IMR-90 (cell line): ENCODE measurements at regions not wholly inside any gene's neighbourhood (a gene's known extent, or its start where the extent isn't known, plus 50 kb on each side); places are given as distances from the start of the nearest gene placed in this dataset.

Source experiments
- ATAC-seq: fragments of 200-7000 bp; cut with Tn5 transposase; 2 replicates; pipeline ENCODE4 v1.9.1; 2020; ENCODE audit warnings: low read depth, mild to moderate bottlenecking, moderate library complexity
- BruUV-seq: library from RNA; stranded (reverse); fragments of 400-500 nt; replicated peaks from 2 replicates; lab custom pipeline; 2021; lab: Mats Ljungman, UMichigan
- CTCF ChIA-PET: fragments of 300-600 bp; formaldehyde crosslinking; extraction: SDS; loops from one replicate; lab custom pipeline; 2021; ENCODE audit warnings: antibody characterized with exemption; lab: Yijun Ruan, JAX
- POLR2A ChIA-PET: fragments of 300-600 bp; sonication (Branson Sonifier 250); formaldehyde crosslinking; loops from one replicate; lab custom pipeline; 2022; ENCODE audit warnings: antibody characterized with exemption; ENCODE audit not compliant: unreplicated experiment; lab: Charles Lee
- DNase-seq: peaks from one replicate; pipeline ENCODE4 v3.0.0; 2013
- H2AFZ ChIP-seq: replicated peaks from 2 replicates; pipeline ENCODE3; 2013; ENCODE audit warnings: low read length, mild to moderate bottlenecking; ENCODE audit not compliant: poor library complexity
- H2AK5ac ChIP-seq: 2 replicates; pipeline ENCODE4 v1.6.1; 2013; ENCODE audit warnings: low read depth, low read length, inconsistent platforms
- H2AK9ac ChIP-seq: replicated peaks from 2 replicates; pipeline ENCODE3; 2013; ENCODE audit warnings: mild to moderate bottlenecking, low read depth, low read length, moderate library complexity; ENCODE audit not compliant: poor library complexity
- H2BK120ac ChIP-seq: 2 replicates; pipeline ENCODE4 v1.6.1; 2013; ENCODE audit warnings: low read depth, low read length, inconsistent platforms
- H2BK15ac ChIP-seq: 3 replicates; pipeline ENCODE4 v1.6.1; 2013; ENCODE audit warnings: low read depth, low read length, inconsistent platforms
- H2BK20ac ChIP-seq: 2 replicates; pipeline ENCODE4 v1.6.1; 2013; ENCODE audit warnings: low read depth, mild to moderate bottlenecking, inconsistent platforms, low read length, moderate library complexity
- H2BK5ac ChIP-seq: 2 replicates; pipeline ENCODE4 v1.6.1; 2013; ENCODE audit warnings: mild to moderate bottlenecking, low read depth, low read length, inconsistent platforms; ENCODE audit not compliant: poor library complexity, severe bottlenecking
- H3K14ac ChIP-seq: replicated peaks from 2 replicates; pipeline ENCODE4 v1.6.1; 2013; ENCODE audit warnings: low read depth, low read length, inconsistent platforms
- H3K18ac ChIP-seq: 2 replicates; pipeline ENCODE4 v1.6.1; 2013; ENCODE audit warnings: low read depth, low read length, control low read depth
- H3K23ac ChIP-seq: 2 replicates; pipeline ENCODE4 v1.6.1; 2013; ENCODE audit warnings: low read depth, low read length, inconsistent platforms
- H3K27ac ChIP-seq: 2 replicates; pipeline ENCODE4 v1.5.1; 2013; ENCODE audit warnings: mild to moderate bottlenecking, control low read depth, low read length; ENCODE audit not compliant: insufficient read depth
- H3K27me3 ChIP-seq: 2 replicates; pipeline ENCODE4 v1.6.1; 2013; ENCODE audit warnings: low read length; ENCODE audit not compliant: control insufficient read depth, insufficient read depth
- H3K36me3 ChIP-seq: 2 replicates; pipeline ENCODE4 v1.6.1; 2013; ENCODE audit warnings: low read length, mixed read lengths; ENCODE audit not compliant: control insufficient read depth, insufficient read depth
- H3K4ac ChIP-seq: 2 replicates; pipeline ENCODE4 v1.6.1; 2013; ENCODE audit warnings: low read depth, low read length, inconsistent platforms
- H3K4me1 ChIP-seq: 2 replicates; pipeline ENCODE4 v1.6.1; 2013; ENCODE audit warnings: low read length, mixed read lengths; ENCODE audit not compliant: control insufficient read depth, insufficient read depth
- H3K4me2 ChIP-seq: 2 replicates; pipeline ENCODE4 v1.6.1; 2013; ENCODE audit warnings: low read depth, mild to moderate bottlenecking, control low read depth, low read length, moderate library complexity
- H3K4me3 ChIP-seq: 2 replicates; pipeline ENCODE4 v1.5.1; 2013; ENCODE audit warnings: low read depth, mild to moderate bottlenecking, control low read depth, low read length, moderate library complexity; ENCODE audit not compliant: insufficient read depth
- H3K56ac ChIP-seq: 2 replicates; pipeline ENCODE4 v1.6.1; 2013; ENCODE audit warnings: low read length, inconsistent platforms; ENCODE audit not compliant: insufficient read depth; ENCODE audit errors: extremely low read depth
- H3K79me1 ChIP-seq, 2 experiments: 2 replicates each; pipeline ENCODE4 v1.6.1; 2013; ENCODE audit warnings: low read length in 2 of 2, inconsistent platforms in 1 of 2, low read depth in 1 of 2
- H3K9ac ChIP-seq: 2 replicates; pipeline ENCODE4 v1.6.1; 2013; ENCODE audit warnings: low read depth, low read length, control low read depth
- H3K9me1 ChIP-seq: 2 replicates; pipeline ENCODE4 v1.6.1; 2013; ENCODE audit warnings: low read length, inconsistent platforms; ENCODE audit not compliant: insufficient read depth
- H3K9me3 ChIP-seq: 2 replicates; pipeline ENCODE4 v1.6.1; 2013; ENCODE audit warnings: low read length; ENCODE audit not compliant: control insufficient read depth, insufficient read depth
- H4K20me1 ChIP-seq: 2 replicates; pipeline ENCODE4 v1.6.1; 2013; ENCODE audit warnings: low read length, inconsistent platforms; ENCODE audit not compliant: insufficient read depth
- H4K5ac ChIP-seq: 2 replicates; pipeline ENCODE4 v1.6.1; 2013; ENCODE audit warnings: mild to moderate bottlenecking, low read depth, low read length, control low read depth
- H4K8ac ChIP-seq, 2 experiments: 2 replicates each; pipeline ENCODE4 v1.6.1; 2013; ENCODE audit warnings: low read depth in 2 of 2, low read length in 2 of 2, control low read depth in 1 of 2, inconsistent platforms in 1 of 2
- H4K91ac ChIP-seq: 2 replicates; pipeline ENCODE4 v1.6.1; 2013; ENCODE audit warnings: low read depth, low read length, inconsistent platforms; ENCODE audit not compliant: insufficient read depth
- BHLHE40 ChIP-seq: fragments of 150-350 bp; IDR thresholded peaks from 2 replicates; pipeline ENCODE4 v1.6.1; 2016; ENCODE audit warnings: mild to moderate bottlenecking, low read depth, low read length
- CHD1 ChIP-seq: IDR thresholded peaks from 2 replicates; pipeline ENCODE4 v1.6.1; 2012; ENCODE audit warnings: low read depth, low read length, improper control_type of control experiment
- FOS ChIP-seq: fragments of 150-350 bp; IDR thresholded peaks from 2 replicates; pipeline ENCODE4 v1.6.1; 2016; ENCODE audit warnings: low read depth, low read length
- MAFK ChIP-seq: IDR thresholded peaks from 2 replicates; pipeline ENCODE4 v1.6.1; 2012; ENCODE audit warnings: low read depth, low read length, improper control_type of control experiment
- POLR2A ChIP-seq: IDR thresholded peaks from 2 replicates; pipeline ENCODE4 v1.6.1; 2012; ENCODE audit warnings: mild to moderate bottlenecking, low read depth, low read length
- RAD21 ChIP-seq: IDR thresholded peaks from 2 replicates; pipeline ENCODE4 v1.6.1; 2012; ENCODE audit warnings: low read length, improper control_type of control experiment
- RCOR1 ChIP-seq: IDR thresholded peaks from 2 replicates; pipeline ENCODE4 v1.6.1; 2012; ENCODE audit warnings: mild to moderate bottlenecking, low read length, improper control_type of control experiment; ENCODE audit not compliant: insufficient replicate concordance
- SMC3 ChIP-seq: fragments of 150-350 bp; IDR thresholded peaks from 2 replicates; pipeline ENCODE4 v1.6.1; 2016; ENCODE audit warnings: low read depth, mild to moderate bottlenecking, antibody characterized with exemption, low read length, moderate library complexity
- WGBS, 2 experiments: methylation state at CpG; one replicate each; pipeline versions ENCODE4 v1.1.5 to v1.1.7; 2013; ENCODE audit warnings: missing lambda C conversion rate in 2 of 2; ENCODE audit not compliant: insufficient read length in 1 of 2; ENCODE audit errors: extremely low coverage in 2 of 2; 5-methylcytosine and 5-hydroxymethylcytosine counted together
- dilution Hi-C: fragments of 300-500 bp; cut with HindIII; formaldehyde crosslinking; loops from one replicate; pipeline ENCODE4 v1.14.3; 2018; ENCODE audit warnings: low sequenced_read_pairs; ENCODE audit not compliant: unreplicated experiment
- in situ Hi-C: fragments of 300-500 bp; cut with MboI; formaldehyde crosslinking; loops from 3 replicates; pipeline ENCODE4 v1.14.3; 2019; ENCODE audit warnings: low sequenced_read_pairs, inconsistent platforms, mixed read lengths
- intact Hi-C: fragments of 100-400 bp; cut with micrococcal nuclease; formaldehyde crosslinking; loops from 2 replicates; pipeline ENCODE4 v1.10.0; 2022
- TF ChIP-seq, protein P1 (sequence below): fragments of 150-350 bp; IDR thresholded peaks from 2 replicates; pipeline ENCODE4 v1.6.1; 2017; ENCODE audit warnings: mild to moderate bottlenecking, antibody characterized with exemption, low read length, low read depth
- TF ChIP-seq, protein P2 (sequence below): conservative IDR thresholded peaks from 2 replicates; pipeline ENCODE4 v1.5.1; 2012; ENCODE audit warnings: mild to moderate bottlenecking, low read depth, low read length, improper control_type of control experiment
- TF ChIP-seq, protein P3 (sequence below): fragments of 150-350 bp; IDR thresholded peaks from 2 replicates; pipeline ENCODE4 v1.6.1; 2016; ENCODE audit warnings: low read depth, mild to moderate bottlenecking, low read length, moderate library complexity, borderline replicate concordance

DNA sequence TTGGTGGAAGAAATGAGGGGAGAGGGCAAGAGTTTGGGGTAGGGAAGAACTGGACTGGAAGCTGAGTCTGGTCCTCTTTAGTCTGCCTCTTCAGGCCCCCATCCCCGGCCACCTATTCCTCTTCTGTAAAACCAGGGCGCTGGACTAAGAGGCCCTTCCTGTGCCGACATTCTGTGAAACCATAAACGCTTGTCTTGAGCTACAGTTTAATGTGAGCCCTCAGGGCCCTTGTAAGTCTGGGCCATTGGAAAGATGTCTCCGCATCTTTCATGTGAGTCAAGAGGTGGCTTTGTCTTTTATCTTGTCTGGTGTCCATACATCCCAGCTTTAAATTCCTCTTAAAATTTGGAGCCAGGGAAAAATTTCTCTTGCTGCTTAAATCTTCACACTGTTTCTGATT lies 90.6 kb downstream of the PLCE1 start:
- Histone ChIP-seq H3K9ac (no peak overlapping the region), H3K4me1 (peaks cover 5% of the 10 kb centered on the region), H3K9me3 (no peaks in the 10 kb centered on the region), H4K5ac (no peak overlapping the region), H2AK5ac (no peak overlapping the region), H4K8ac (no peak overlapping the region), H2AK9ac (no peak overlapping the region), H3K4me2 (no peak overlapping the region), H3K79me1 (no peaks in the 10 kb centered on the region), H3K4ac (no peak overlapping the region), H2BK20ac (no peak overlapping the region), H3K56ac (no peak overlapping the region), H3K9me1 (no peaks in the 10 kb centered on the region; the same call in 1 of the 2 replicates), H2BK15ac (no peak overlapping the region), H3K4me3 (no peak overlapping the region), H2BK120ac (no peak overlapping the region), H3K18ac (no peak overlapping the region), H3K27ac (no peak overlapping the region), H4K91ac (no peak overlapping the region), H3K14ac (no peak overlapping the region), H2AFZ (no peak overlapping the region), H2BK5ac (no peak overlapping the region), H3K36me3 (no peaks in the 10 kb centered on the region), H4K20me1 (no peaks in the 10 kb centered on the region), H3K27me3 (peaks cover 4% of the 10 kb centered on the region; the same call in 1 of the 2 replicates), H3K23ac (no peak overlapping the region)
- CTCF ChIA-PET, result no interaction called here
- dilution Hi-C loops (no loop called here), in situ Hi-C loops (no loop called here), intact Hi-C loops (loop anchor here (10.0 kb wide), 1 partner anchor 120 kb away; no protein-coding TSS in a partner anchor)
- POLR2A ChIA-PET, result no interaction called here
- TF ChIP-seq RCOR1 (no peak), CHD1 (no peak), FOS (no peak), POLR2A (no peak), SMC3 (no peak), MAFK (no peak), RAD21 (no peak), BHLHE40 (no peak)
- TF ChIP-seq, protein P1, sequence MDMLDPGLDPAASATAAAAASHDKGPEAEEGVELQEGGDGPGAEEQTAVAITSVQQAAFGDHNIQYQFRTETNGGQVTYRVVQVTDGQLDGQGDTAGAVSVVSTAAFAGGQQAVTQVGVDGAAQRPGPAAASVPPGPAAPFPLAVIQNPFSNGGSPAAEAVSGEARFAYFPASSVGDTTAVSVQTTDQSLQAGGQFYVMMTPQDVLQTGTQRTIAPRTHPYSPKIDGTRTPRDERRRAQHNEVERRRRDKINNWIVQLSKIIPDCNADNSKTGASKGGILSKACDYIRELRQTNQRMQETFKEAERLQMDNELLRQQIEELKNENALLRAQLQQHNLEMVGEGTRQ, result no peak
- TF ChIP-seq, protein P2, sequence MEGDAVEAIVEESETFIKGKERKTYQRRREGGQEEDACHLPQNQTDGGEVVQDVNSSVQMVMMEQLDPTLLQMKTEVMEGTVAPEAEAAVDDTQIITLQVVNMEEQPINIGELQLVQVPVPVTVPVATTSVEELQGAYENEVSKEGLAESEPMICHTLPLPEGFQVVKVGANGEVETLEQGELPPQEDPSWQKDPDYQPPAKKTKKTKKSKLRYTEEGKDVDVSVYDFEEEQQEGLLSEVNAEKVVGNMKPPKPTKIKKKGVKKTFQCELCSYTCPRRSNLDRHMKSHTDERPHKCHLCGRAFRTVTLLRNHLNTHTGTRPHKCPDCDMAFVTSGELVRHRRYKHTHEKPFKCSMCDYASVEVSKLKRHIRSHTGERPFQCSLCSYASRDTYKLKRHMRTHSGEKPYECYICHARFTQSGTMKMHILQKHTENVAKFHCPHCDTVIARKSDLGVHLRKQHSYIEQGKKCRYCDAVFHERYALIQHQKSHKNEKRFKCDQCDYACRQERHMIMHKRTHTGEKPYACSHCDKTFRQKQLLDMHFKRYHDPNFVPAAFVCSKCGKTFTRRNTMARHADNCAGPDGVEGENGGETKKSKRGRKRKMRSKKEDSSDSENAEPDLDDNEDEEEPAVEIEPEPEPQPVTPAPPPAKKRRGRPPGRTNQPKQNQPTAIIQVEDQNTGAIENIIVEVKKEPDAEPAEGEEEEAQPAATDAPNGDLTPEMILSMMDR, result no peak
- TF ChIP-seq, protein P3, sequence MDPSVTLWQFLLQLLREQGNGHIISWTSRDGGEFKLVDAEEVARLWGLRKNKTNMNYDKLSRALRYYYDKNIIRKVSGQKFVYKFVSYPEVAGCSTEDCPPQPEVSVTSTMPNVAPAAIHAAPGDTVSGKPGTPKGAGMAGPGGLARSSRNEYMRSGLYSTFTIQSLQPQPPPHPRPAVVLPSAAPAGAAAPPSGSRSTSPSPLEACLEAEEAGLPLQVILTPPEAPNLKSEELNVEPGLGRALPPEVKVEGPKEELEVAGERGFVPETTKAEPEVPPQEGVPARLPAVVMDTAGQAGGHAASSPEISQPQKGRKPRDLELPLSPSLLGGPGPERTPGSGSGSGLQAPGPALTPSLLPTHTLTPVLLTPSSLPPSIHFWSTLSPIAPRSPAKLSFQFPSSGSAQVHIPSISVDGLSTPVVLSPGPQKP, result no peak
- DNase-seq, result no peak
- BruUV-seq, result no TSS peak
- no CpG with 5 or more reads among the region's 5 CpGs for WGBS, 2 experiments
- ATAC-seq, result no peak
